ENCODE measurements at regions not wholly inside any gene's neighbourhood (a gene's known extent, or its start where the extent isn't known, plus 50 kb on each side); places are given as distances from the start of the nearest gene placed in this dataset.
"Not testable (repeated sequence)": the region's sequence is repeated elsewhere in the genome, so short reads cannot be mapped to it uniquely, and the experiment has no call there.

GRCh38 chr10:28986117-28986792, 302.6 kb upstream of the LYZL1 start:
- no peak for DNase-seq (ENCODE audit: extremely low read depth in 1 of 2, low read depth in 1 of 2)

GRCh38 chr10:28986856-28987255, 302.0 kb upstream of the LYZL1 start:
- DNase-seq (ENCODE audit: extremely low read depth in 1 of 2, low read depth in 1 of 2): no peak

DNA sequence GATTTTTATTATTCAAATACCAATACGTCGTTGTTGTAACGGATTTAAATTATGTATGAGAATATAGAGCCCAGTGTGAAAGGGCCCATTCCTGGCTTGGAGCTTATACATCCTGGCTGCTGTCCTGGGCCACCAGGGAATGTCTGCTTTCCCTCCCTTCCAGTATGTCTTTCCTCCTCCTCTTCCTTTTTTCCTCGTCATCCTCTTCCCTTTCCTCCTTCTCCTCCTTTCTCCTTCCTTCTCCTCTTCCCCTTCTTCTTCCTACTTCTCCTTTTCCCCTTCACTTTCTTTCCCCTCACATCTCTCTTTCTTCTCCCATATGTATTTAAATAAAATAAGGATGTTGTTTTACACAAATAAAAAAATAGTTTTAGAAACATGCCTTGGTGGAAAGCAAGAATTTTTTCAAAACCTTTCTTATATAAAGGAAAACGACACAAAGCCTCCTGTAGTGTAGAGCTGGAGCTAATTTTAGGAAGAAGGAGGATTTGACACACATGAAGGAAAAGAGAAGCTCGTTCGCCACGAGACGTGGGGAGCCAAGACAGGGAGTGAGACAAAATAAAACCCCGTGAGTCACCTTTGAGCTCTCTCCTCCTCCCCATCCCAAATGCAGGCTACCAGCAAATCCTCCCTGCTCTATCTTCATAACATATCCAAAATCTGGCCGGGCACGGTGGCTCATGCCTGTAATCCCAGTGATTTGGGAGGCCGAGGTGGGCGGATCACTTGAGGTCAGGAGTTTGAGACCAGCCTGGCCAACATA, 301.1 kb upstream of the LYZL1 start:
- DNase-seq (ENCODE audit: extremely low read depth in 1 of 2, low read depth in 1 of 2): no peak

- DNase-seq (ENCODE audit: extremely low read depth in 1 of 2, low read depth in 1 of 2): no peak
Measured at GRCh38 chr10:28988980-28989379, 299.9 kb upstream of the LYZL1 start.

GRCh38 chr10:28991333-28992270, 297.3 kb upstream of the LYZL1 start:
- DNase-seq (ENCODE audit: extremely low read depth in 1 of 2, low read depth in 1 of 2): no peak

DNA sequence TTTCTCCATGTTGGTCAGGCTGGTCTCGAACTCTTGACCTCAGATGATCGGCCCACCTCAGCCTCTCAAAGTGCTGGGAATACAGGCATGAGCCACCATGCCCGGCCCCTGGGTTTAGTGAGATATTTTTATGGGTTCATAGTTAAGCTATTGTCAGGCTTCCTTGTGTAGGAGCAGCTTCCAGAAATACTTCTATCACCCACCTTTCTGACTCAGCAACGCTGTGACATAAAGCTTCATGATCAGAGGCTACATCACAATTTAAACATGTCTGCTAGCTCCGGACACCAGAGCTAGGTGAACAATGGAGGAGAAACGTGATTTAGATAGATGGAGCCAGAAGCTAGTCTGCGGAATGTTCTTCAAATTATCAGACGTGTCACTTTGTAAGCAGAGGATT, 295.8 kb upstream of the LYZL1 start:
- DNase-seq (ENCODE audit: extremely low read depth in 1 of 2, low read depth in 1 of 2): no peak

DNA sequence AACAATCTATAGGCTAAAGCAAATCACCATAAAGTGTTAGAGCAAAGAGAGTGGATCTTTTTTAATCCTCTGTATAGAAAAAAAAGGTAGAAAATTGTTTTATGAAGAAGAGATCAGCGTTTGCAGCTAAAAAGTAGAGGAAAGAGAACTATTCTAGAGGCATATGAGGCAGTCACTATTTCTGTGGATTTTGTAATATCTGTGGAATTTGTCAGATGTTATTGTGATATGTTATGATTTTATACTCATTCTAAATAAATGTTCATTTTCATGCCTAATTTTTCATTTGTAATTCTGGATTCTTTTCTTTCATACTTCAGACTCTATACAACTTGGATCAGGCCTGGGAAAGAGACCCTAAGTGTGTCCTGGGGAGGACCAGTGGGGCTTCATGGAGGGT, 295.0 kb upstream of the LYZL1 start:
- DNase-seq (ENCODE audit: extremely low read depth in 1 of 2, low read depth in 1 of 2): no peak

DNA sequence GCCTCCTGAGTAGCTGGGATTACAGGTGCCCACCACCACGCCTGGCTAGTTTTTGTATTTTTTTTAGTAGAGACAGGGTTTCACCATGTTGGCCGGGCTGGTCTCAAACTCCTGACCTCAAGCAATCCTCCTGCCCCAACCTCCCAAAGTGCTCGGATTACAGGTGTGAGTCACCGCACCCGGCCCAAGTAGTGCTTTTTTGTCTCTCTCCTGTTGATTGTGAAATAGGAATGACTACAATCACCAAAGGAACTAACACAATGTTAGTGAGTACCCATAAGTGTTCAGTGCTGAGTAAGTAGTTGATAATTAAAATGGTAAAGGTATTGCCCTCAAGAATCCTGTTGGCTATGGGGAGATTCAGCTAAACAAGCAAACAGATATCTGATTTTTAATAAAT, 294.1 kb upstream of the LYZL1 start:
- not testable (repeated sequence) for DNase-seq (ENCODE audit: extremely low read depth in 1 of 2, low read depth in 1 of 2)

DNA sequence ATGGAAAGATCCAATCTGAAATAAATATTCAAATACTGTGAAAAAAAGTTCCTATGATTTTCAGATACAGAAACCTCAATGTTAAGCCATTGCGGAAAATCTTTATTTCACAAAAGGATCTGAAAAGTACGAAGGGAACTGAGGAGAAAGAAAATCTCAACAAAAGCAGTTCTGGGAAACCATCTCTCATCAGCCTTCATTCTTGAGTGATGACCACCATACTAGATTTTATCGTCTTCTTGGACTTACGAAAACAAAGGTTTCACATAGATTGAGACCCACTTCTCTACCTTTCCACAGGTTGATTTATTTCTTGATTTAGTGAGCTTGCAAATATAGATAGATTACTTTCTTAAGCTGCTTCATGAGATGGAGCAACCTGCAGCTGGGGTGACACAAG, 293.4 kb upstream of the LYZL1 start:
- no peak for DNase-seq (ENCODE audit: extremely low read depth in 1 of 2, low read depth in 1 of 2)

GRCh38 chr10:28996345-28996744, 292.5 kb upstream of the LYZL1 start:
- no peak for DNase-seq (ENCODE audit: extremely low read depth in 1 of 2, low read depth in 1 of 2)

- DNase-seq (ENCODE audit: extremely low read depth in 1 of 2, low read depth in 1 of 2): no peak
Measured at GRCh38 chr10:28996947-28997551, 291.8 kb upstream of the LYZL1 start.

GRCh38 chr10:28997734-28998133, 291.1 kb upstream of the LYZL1 start:
- DNase-seq (ENCODE audit: extremely low read depth in 1 of 2, low read depth in 1 of 2): no peak

DNA sequence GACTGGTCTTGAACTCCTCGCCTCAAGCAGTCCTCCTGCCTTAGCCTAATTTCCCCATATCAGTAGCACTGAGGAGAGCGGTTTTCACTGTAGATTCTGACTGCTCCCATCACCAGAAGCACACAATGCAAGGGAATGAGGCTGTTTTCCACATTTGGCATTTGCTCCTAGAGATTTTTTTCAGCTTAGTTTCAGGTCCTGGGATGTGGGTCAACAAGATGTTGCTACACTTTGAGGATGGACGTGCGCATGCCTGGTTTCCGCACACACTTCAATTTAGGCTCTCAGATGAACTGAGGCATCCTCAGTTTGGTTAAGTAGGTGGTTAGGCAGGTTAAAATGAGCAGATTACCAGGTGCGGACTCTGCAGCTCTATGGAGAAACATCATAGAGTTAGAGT, 287.1 kb upstream of the LYZL1 start:
- DNase-seq (ENCODE audit: extremely low read depth in 1 of 2, low read depth in 1 of 2): no peak

DNA sequence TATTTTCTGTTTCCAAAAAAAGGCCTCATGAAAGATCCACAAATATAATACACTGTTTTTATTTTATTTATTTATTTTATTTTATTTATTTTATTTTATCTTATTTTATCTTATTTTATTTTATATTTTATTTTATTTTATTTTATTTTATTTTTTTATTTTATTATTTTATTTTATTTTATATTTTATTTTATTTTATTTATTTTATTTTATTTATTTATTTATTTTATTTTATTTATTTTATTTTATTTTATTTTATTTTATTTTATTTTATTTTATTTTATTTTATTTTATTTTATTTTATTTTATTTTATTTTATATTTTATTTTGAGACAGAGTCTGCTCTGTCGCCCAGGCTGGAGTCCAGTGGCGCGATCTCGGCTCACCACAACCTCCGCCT, 285.9 kb upstream of the LYZL1 start:
- not testable (repeated sequence) for DNase-seq (ENCODE audit: extremely low read depth in 1 of 2, low read depth in 1 of 2)

GRCh38 chr10:29005988-29006387, 282.9 kb upstream of the LYZL1 start:
- no peak for DNase-seq (ENCODE audit: extremely low read depth in 1 of 2, low read depth in 1 of 2)

GRCh38 chr10:29007370-29007747, 281.5 kb upstream of the LYZL1 start:
- no peak for DNase-seq (ENCODE audit: extremely low read depth in 1 of 2, low read depth in 1 of 2)

GRCh38 chr10:29007748-29008610, 280.9 kb upstream of the LYZL1 start:
- DNase-seq (ENCODE audit: extremely low read depth in 1 of 2, low read depth in 1 of 2): no peak

DNA sequence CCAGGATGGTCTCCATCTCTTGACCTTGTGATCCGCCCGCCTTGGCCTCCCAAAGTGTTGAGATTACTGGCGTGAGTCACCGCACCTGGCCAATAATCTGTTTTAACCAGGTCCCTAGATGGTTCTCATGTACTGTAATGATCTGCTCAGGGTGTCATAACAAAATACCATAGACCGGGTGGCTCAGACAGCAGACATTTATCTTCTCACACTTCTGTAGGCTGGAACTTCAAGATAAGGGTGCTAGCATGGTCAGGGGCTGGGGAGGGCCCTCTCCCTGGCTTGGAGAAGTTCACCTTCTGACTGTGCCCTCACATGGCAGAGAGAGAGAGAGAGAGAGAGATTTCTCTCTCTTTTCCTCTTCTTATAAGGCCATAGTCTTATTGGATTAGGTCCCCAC, 279.4 kb upstream of the LYZL1 start:
- no peak for DNase-seq (ENCODE audit: extremely low read depth in 1 of 2, low read depth in 1 of 2)

- no peak for DNase-seq (ENCODE audit: extremely low read depth in 1 of 2, low read depth in 1 of 2)
Measured at GRCh38 chr10:29011516-29011915, 277.4 kb upstream of the LYZL1 start.

DNA sequence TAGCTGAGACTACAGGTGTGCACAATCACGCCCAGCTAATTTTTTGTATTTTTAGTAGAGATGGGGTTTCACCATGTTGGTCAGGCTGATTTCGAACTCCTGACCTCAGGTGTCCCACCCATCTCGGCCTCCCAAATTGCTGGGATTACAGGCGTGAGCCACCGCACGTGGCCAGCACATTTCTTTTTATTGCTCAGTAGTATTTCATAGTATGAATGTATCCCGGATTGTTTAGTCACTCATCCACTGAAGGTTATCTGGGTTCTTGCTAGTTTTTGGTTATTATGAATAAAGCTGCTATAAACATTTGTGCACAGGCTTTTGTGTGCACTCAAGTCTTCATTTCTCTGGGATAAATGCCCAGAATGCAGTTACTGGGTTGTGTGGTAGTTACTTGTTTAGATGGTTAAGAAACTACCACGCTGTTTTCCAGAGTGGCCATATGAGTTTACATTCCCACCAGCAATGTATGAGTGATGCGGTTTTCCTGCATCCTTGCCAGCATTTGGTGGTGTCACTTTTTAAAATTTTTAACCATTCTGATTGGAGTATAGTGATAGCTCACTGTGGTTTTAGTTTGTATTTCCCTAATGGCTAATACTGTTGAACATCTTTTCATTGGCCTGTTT, 275.8 kb upstream of the LYZL1 start:
- DNase-seq (ENCODE audit: extremely low read depth in 1 of 2, low read depth in 1 of 2): no peak

Data from stimulated activated CD8-positive, alpha-beta memory T cell treated with anti-CD3 and anti-CD28 coated beads, Interleukin-7, amount 100 ng/mL, for 48 hours (primary cell).